ENCODE measurements at regions not wholly inside any gene's neighbourhood (a gene's known extent, or its start where the extent isn't known, plus 50 kb on each side); places are given as distances from the start of the nearest gene placed in this dataset.
"Not testable (repeated sequence)": the region's sequence is repeated elsewhere in the genome, so short reads cannot be mapped to it uniquely, and the experiment has no call there.

DNA sequence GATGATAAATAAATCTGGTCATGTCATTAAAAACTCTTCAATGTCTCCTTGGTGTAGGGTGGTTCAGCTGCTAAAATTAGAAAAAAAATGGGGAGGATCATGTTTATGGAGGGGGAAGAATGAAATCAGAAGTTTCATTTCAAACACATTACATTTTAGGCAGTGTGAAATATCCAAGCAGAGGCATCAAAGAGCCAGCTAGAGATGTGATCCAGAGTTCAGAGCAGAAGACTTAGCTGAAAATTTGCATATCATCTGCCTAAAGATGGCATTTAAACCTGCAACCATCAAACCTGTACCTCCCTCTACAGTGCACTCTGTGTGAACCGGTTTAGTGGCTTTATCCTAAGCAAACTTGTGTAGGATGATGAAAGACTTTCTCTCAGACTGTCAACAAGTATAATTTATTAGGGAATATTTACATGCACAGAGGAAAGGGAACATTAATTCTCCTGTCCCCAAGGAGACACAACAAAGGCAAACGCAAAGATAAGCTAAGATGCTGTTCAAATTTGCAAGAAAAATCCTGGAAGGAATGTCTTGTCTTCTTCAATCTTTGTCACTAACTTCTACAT lies 84.8 kb upstream of the PLEKHG1 start:
- Mint-ChIP-seq H3K4me3 (no peak overlapping the region), H3K4me1 (ENCODE audit: low read depth) (peaks cover 6% of the 10 kb centered on the region), H3K27me3 (peaks cover 8% of the 10 kb centered on the region), H3K27ac (no peak overlapping the region), H3K9me3 (no peaks in the 10 kb centered on the region), H3K36me3 (ENCODE audit: low read depth) (no peaks in the 10 kb centered on the region)

DNA sequence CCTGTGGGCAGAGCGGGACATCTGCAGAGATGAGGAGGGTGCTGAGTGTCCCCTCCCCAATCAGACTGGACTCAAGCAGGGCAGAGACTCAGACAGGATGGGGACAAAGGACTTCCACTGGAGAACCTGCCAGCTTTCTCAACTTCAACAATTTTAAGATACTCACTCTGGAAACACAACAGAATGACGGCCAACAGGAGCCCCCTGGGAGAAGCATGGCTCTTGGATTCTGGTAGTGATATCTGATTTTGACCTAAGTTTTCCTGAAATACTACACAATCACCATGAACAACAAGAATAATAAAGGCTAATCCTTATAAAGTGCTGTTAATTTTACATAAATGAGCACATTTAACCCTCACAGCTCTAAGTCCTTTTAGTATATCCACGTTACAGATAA lies 83.5 kb upstream of the PLEKHG1 start:
- Mint-ChIP-seq H3K9me3 (no peaks in the 10 kb centered on the region), H3K4me1 (ENCODE audit: low read depth) (peaks cover 6% of the 10 kb centered on the region), H3K4me3 (no peak overlapping the region), H3K27ac (no peak overlapping the region), H3K36me3 (ENCODE audit: low read depth) (no peaks in the 10 kb centered on the region), H3K27me3 (peaks cover 9% of the 10 kb centered on the region)

DNA sequence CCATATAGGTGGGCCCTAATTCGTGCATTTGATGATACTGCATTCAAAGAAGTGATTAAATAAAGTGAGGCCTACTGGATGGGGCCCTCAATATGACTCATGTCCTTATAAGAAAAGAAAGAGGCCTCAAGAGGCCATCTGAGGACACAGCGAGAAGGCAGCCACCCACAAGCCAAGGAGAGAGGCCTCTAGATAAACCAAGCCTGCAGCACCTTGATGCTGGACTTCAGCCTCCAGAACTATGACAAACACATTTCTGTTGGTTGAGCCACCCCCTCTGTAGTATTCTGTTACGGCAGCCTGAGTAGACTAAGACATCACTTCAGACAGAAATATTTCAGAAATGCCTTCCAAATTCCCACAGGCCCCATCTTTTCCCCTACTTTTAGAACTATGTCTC lies 82.5 kb upstream of the PLEKHG1 start:
- Mint-ChIP-seq H3K9me3 (no peaks in the 10 kb centered on the region), H3K4me1 (ENCODE audit: low read depth) (peaks cover 6% of the 10 kb centered on the region), H3K27me3 (peaks cover 9% of the 10 kb centered on the region), H3K36me3 (ENCODE audit: low read depth) (no peaks in the 10 kb centered on the region), H3K4me3 (no peak overlapping the region), H3K27ac (no peak overlapping the region)

DNA sequence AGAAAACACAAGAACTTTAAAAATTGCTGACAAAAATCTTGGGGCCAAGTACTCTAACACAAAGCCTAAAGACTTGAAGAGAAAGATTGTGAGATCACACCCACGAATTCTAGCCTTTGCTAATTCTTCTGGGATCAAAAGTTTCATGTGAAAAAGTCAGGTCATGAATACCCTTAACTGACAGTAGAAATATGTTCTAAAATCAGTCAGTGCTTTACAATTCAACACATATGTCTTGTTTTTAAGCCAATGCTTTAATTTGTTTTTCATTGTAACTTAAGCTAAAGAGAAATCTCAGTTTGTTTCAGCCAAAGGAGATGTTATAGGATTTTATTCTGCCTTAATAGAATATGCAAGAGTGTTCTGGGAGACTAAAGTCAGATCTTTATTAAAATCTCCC lies 78.2 kb upstream of the PLEKHG1 start:
- Mint-ChIP-seq H3K9me3 (no peaks in the 10 kb centered on the region), H3K27me3 (peaks cover 5% of the 10 kb centered on the region), H3K36me3 (ENCODE audit: low read depth) (no peaks in the 10 kb centered on the region)

DNA sequence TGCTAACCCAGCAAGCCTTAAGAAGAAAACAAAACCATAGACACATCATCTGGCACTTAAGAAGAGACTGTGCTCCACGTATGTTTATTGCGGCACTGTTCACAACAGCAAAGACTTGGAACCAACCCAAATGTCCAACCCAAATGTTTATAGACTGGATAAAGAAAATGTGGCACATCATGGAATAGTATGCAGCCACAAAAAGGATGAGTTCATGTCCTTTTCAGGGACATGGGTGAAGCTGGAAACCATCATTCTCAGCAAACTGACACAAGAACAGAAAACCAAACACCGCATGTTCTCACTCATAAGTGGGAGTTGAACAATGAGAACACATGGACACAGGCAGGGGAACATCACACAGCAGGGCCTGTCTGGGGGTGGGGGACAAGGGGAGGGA lies 76.5 kb upstream of the PLEKHG1 start:
- not testable (repeated sequence) for H3K36me3 Mint-ChIP-seq (ENCODE audit: low read depth); H3K9me3 Mint-ChIP-seq; H3K27ac Mint-ChIP-seq; H3K4me1 Mint-ChIP-seq (ENCODE audit: low read depth); H3K27me3 Mint-ChIP-seq; H3K4me3 Mint-ChIP-seq

More for the DNA sequence above, 78.2 kb upstream of the PLEKHG1 start:
- Mint-ChIP-seq H3K4me1 (ENCODE audit: low read depth) (peaks cover 6% of the 10 kb centered on the region), H3K4me3 (no peak overlapping the region), H3K27ac (no peak overlapping the region)

DNA sequence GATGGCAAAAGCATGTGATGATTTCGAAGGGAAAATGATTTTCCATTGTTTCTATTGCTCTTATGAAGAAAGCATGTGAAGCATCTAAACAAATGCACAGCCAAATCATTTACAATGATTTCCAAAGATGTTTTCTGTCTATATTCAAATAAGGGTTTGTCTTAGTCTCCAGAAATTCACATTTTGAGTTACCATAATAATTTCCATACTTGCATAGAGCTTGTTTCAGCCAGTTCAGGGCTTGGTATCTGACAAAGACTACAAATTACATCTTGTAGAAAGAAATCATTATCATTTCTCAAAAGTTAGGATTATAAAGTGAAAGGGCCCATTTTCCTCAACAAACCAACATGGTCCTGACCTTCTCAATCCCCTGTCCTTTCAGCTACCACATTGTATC lies 74.4 kb upstream of the PLEKHG1 start:
- Mint-ChIP-seq H3K4me1 (ENCODE audit: low read depth) (no peaks in the 10 kb centered on the region), H3K27ac (no peak overlapping the region), H3K36me3 (ENCODE audit: low read depth) (no peaks in the 10 kb centered on the region), H3K4me3 (no peak overlapping the region), H3K27me3 (peaks cover 3% of the 10 kb centered on the region), H3K9me3 (no peaks in the 10 kb centered on the region)

DNA sequence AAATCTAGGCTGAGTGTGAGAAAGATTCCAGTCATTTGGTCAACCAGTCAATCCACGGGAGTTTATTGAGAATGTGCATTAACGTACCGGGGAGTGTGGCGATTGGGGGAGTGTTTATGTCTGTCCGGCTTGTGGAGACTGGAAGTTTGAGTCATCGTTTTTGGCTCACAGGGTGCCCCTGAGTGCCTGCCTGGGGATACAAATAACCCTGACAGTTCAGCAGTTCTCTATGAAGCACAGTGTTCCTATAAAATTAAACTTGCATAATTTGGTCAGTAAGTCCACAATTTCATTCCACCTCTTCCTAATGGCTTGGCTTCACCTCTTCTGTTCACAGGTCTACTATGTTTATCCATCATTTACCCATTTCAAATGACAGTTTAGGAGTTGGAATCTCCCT lies 72.6 kb upstream of the PLEKHG1 start:
- H3K36me3 Mint-ChIP-seq (ENCODE audit: low read depth), result no peaks in the 10 kb centered on the region
- no peak overlapping the region for H3K27ac Mint-ChIP-seq
- no peaks in the 10 kb centered on the region for H3K4me1 Mint-ChIP-seq (ENCODE audit: low read depth)
- H3K27me3 Mint-ChIP-seq, result peaks cover 3% of the 10 kb centered on the region
- no peak overlapping the region for H3K4me3 Mint-ChIP-seq
- no peaks in the 10 kb centered on the region for H3K9me3 Mint-ChIP-seq

DNA sequence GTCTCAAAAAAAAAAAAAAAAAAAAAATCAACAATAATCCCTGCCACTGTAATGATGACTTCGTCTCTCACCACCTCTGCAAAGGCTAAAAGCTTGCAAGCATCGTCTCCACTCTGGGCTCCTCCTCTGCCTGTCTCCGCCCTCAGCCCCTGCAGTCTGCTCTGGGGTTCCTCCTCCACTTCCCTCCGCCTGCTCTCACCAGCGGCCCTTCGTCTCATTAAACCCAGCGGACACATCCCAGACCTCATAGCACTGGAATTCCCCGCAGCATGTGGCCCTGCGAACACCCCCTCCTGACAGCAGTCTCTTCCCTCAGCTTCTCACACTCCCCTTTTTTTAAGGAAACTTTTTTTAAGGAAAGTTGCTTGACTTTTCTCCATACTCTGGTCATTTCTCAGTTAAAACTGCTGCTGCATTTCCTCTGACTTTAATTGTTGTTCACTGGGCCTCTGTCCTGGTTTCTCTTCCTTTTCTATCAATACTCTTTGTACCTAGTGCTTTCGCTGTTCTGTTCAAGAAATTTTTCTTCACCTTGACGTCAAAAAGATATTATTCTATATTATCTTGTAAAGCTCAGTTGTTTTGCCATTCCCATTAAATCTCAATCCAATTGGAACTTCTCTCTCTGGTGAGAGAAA lies 70.9 kb upstream of the PLEKHG1 start:
- H3K36me3 Mint-ChIP-seq (ENCODE audit: low read depth), result no peaks in the 10 kb centered on the region
- no peaks in the 10 kb centered on the region for H3K4me1 Mint-ChIP-seq (ENCODE audit: low read depth)
- H3K27ac Mint-ChIP-seq, result no peak overlapping the region
- H3K9me3 Mint-ChIP-seq, result no peaks in the 10 kb centered on the region
- no peak overlapping the region for H3K4me3 Mint-ChIP-seq
- peaks cover 3% of the 10 kb centered on the region for H3K27me3 Mint-ChIP-seq

DNA sequence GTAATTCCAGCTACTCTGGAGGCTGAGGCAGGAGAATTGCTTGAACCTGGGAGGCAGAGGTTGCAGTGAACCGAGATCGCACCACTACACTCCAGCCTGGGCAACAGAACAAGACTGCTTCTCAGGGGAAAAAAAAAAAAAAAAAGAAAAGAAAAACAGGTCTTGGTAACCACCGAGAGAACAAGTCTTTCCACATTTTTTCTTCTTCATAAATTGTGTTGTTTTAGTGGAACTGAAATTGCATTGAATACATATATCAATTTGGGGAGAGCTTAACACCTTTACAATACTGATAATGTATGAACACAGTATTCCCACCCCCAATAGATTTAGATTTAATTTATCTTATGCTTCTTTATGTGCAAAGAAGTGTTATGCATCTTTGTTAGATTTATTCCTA lies 70.0 kb upstream of the PLEKHG1 start:
- no peak overlapping the region for H3K4me3 Mint-ChIP-seq
- no peaks in the 10 kb centered on the region for H3K36me3 Mint-ChIP-seq (ENCODE audit: low read depth)

DNA sequence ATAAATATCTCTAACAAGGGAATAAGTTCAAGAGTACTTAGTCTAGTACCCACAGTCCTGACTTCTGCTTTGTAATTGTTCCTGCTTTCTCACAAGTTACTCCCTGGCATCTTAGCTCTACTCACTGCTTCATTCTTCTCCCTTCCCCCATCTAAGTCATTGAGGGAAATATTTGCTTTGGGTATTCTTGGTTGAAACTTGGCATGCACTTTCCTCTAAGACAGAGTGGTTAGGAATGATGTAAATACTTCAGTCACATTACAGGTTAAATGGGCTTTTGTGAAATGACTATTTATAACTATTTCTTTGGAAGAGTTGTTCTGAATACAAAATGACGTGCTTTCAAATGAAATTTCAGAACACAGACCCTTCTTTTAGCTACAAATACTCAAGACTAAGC lies 67.7 kb upstream of the PLEKHG1 start:
- Mint-ChIP-seq H3K27ac (no peak overlapping the region), H3K4me3 (no peak overlapping the region), H3K27me3 (peaks cover 7% of the 10 kb centered on the region)

More for the DNA sequence above, 70.0 kb upstream of the PLEKHG1 start:
- Mint-ChIP-seq H3K27ac (no peak overlapping the region), H3K9me3 (no peaks in the 10 kb centered on the region), H3K4me1 (ENCODE audit: low read depth) (no peaks in the 10 kb centered on the region), H3K27me3 (peaks cover 3% of the 10 kb centered on the region)

DNA sequence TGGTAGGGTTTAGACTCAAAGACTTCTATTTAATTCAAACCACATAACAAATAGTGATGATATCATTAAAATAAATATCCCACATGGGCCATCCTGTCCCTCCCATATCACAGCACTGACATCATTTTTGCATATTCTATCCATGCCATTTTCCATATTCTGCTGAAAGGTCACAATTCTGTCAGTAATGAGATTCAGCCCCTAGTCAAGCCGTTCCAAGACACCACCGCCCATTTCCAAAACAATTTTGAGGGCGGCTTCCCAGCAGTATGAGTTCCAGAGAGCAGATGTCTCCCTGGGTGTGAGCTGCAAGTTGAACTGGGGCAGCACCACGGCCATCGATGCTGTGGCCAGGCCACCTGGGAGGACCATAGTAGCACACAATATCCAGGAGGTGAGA lies 65.1 kb upstream of the PLEKHG1 start:
- H3K36me3 Mint-ChIP-seq (ENCODE audit: low read depth), result no peaks in the 10 kb centered on the region
- H3K27ac Mint-ChIP-seq, result no peak overlapping the region
- peaks cover 2% of the 10 kb centered on the region for H3K4me1 Mint-ChIP-seq (ENCODE audit: low read depth)
- H3K9me3 Mint-ChIP-seq, result no peaks in the 10 kb centered on the region
- peaks cover 22% of the 10 kb centered on the region for H3K27me3 Mint-ChIP-seq
- H3K4me3 Mint-ChIP-seq, result no peak overlapping the region

More for the DNA sequence above, 67.7 kb upstream of the PLEKHG1 start:
- H3K36me3 Mint-ChIP-seq (ENCODE audit: low read depth), result no peaks in the 10 kb centered on the region
- H3K4me1 Mint-ChIP-seq (ENCODE audit: low read depth), result no peaks in the 10 kb centered on the region
- no peaks in the 10 kb centered on the region for H3K9me3 Mint-ChIP-seq

DNA sequence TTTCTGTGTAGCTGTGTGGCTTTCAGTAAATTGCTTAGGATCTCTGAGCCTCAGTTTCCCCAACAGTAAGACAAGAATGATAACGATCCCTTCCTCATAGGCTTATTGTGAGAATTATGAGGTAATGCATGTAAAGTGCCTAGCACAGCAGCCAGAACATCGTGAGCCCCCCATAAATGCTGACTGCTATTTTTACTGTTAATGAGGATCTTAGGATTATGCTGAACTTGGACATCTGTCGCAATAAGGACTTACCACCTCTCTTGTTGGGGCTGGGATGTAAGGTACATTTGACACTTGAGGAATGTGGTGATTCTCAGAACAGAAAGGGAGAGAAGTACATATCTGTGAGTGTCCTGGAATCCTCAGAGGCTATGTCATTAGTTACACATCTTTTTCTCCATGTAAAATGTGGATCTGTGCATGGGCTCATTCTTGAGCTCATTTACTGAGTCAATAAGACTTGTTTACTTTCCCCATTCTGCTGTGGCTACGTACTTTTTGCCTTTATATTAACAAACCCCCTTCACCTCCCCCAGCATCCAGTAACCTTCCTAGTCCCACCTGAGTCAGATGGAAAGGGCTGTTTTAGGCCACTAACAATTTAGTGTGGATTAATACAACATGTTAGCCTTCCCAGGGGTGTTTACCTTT lies 64.4 kb upstream of the PLEKHG1 start:
- H3K27ac Mint-ChIP-seq, result no peak overlapping the region
- peaks cover 24% of the 10 kb centered on the region for H3K27me3 Mint-ChIP-seq
- H3K4me3 Mint-ChIP-seq, result no peak overlapping the region
- peaks cover 4% of the 10 kb centered on the region for H3K4me1 Mint-ChIP-seq (ENCODE audit: low read depth)
- H3K36me3 Mint-ChIP-seq (ENCODE audit: low read depth), result no peaks in the 10 kb centered on the region
- no peaks in the 10 kb centered on the region for H3K9me3 Mint-ChIP-seq

DNA sequence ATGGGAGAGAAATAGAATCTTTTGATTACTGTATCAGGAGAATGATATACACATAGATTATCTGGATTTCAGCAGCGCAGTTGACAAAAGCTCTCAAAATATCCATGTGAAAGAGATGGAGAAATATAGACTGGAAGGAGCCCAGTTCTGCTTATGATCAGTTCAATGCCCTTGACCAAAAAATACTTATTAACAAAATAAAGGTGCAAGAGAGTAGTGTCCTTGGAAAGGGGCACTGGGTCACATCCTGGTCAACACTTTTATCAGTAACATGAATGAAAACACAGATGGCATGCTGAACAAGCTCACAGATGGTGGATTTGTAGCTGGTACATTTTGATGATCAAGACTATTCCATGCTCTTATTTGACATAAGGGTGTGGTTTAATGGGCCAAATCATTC lies 63.9 kb upstream of the PLEKHG1 start:
- Mint-ChIP-seq H3K27ac (no peak overlapping the region), H3K9me3 (no peaks in the 10 kb centered on the region), H3K4me1 (ENCODE audit: low read depth) (peaks cover 4% of the 10 kb centered on the region), H3K4me3 (no peak overlapping the region), H3K27me3 (peaks cover 24% of the 10 kb centered on the region), H3K36me3 (ENCODE audit: low read depth) (no peaks in the 10 kb centered on the region)

DNA sequence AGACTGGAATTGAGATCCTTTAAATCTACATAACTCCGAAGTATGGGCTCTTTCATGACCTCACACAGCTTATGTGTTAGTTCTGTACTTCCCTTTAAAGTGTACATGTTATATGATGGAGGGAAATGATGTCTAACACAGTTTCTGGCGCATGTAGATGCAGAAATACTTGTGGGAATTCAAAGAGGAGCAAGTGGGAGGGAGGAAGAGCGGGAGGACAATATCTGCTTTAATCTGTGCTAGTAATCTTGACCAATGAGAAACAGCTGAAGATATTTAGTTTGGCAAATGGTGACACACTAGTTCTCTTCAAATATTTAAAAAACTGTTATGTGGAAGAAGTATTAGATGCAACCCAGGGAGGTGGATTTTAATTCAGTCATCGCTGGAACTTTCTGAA lies 62.9 kb upstream of the PLEKHG1 start:
- no peaks in the 10 kb centered on the region for H3K36me3 Mint-ChIP-seq (ENCODE audit: low read depth)
- H3K27me3 Mint-ChIP-seq, result peaks cover 24% of the 10 kb centered on the region
- no peaks in the 10 kb centered on the region for H3K9me3 Mint-ChIP-seq
- no peak overlapping the region for H3K4me3 Mint-ChIP-seq
- peaks cover 4% of the 10 kb centered on the region for H3K4me1 Mint-ChIP-seq (ENCODE audit: low read depth)
- no peak overlapping the region for H3K27ac Mint-ChIP-seq

DNA sequence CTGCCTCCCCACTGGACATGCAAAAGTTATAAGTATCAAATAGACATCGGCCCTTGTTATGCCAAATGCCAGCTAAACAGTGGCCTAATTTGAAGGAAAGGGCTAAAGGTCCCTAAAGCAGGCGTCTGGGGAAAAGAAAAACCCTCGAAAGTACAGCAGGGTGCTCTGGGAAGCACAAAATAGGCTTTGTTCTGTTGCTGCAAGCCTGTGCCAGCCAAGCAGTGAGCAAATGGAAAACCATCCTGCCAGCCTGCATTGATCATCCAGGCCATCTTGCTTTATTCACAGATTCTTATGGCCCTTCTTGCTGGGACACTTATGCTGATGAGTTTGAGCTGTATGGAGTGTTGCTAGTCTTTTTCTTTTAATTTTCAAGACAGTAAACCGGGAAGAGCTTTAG lies 62.2 kb upstream of the PLEKHG1 start:
- H3K9me3 Mint-ChIP-seq, result no peaks in the 10 kb centered on the region
- no peaks in the 10 kb centered on the region for H3K36me3 Mint-ChIP-seq (ENCODE audit: low read depth)
- no peak overlapping the region for H3K27ac Mint-ChIP-seq
- peaks cover 4% of the 10 kb centered on the region for H3K4me1 Mint-ChIP-seq (ENCODE audit: low read depth)
- no peak overlapping the region for H3K4me3 Mint-ChIP-seq
- H3K27me3 Mint-ChIP-seq, result peaks cover 24% of the 10 kb centered on the region

DNA sequence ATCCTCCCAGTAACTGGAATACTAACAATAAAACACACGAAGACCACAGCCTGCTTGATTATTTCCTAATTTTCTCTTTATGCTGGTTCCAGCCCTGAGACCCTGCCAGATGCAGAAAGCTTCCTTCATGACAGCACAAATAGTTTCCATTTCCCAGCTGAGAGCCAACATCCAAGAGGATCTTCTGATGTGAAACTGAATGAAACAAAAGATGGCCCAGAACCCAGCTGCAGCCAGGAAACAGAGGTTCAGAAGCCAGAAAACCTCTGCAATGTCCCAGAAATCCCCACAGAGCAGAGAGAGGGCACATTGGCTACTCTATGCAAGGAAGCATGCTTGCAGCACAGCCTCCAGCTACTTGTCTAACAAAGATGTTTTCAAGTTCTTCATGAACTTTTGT lies 61.8 kb upstream of the PLEKHG1 start:
- H3K27ac Mint-ChIP-seq, result no peak overlapping the region

More for the DNA sequence above, 61.8 kb upstream of the PLEKHG1 start:
- Mint-ChIP-seq H3K27me3 (peaks cover 24% of the 10 kb centered on the region), H3K36me3 (ENCODE audit: low read depth) (no peaks in the 10 kb centered on the region), H3K4me3 (no peak overlapping the region), H3K4me1 (ENCODE audit: low read depth) (peaks cover 4% of the 10 kb centered on the region), H3K9me3 (no peaks in the 10 kb centered on the region)

Measured in stimulated activated naive CD8-positive, alpha-beta T cell treated with anti-CD3 and anti-CD28 coated beads, Interleukin-15, Interleukin-2, amounts not matched to agents 100 ng/mL and 50 ng/mL, for 24 hours (primary cell).